AG04450 (cell line): ENCODE measurements at regions not wholly inside any gene's neighbourhood (a gene's known extent, or its start where the extent isn't known, plus 50 kb on each side); places are given as distances from the start of the nearest gene placed in this dataset.

Source experiments
- CTCF ChIA-PET: fragments of 300-600, 350-600 bp; formaldehyde crosslinking; extraction: SDS; loops from one replicate; lab custom pipeline; 2022; ENCODE audit warnings: antibody characterized with exemption, inconsistent platforms; lab: Charles Lee
- POLR2A ChIA-PET: fragments of 350-600 bp; formaldehyde crosslinking; extraction: SDS; loops from one replicate; lab custom pipeline; 2021; ENCODE audit warnings: antibody characterized with exemption, inconsistent platforms; lab: Yijun Ruan, JAX
- DNase-seq: peaks from one replicate; pipeline ENCODE4 v3.0.0-alpha.2; 2011; ENCODE audit warnings: low read depth, low spot score
- H3K27ac ChIP-seq: one replicate; pipeline ENCODE4 v1.5.1; 2012; ENCODE audit warnings: low read depth, low read length, control low read depth
- H3K27me3 ChIP-seq: one replicate; pipeline ENCODE4 v1.6.0; 2012; ENCODE audit warnings: low read length; ENCODE audit not compliant: control insufficient read depth, insufficient read depth
- H3K4me3 ChIP-seq: 2 replicates; pipeline ENCODE4 v1.5.1; 2011; ENCODE audit warnings: mild to moderate bottlenecking, low read depth, low read length, control low read depth
- H3K9me3 ChIP-seq: 2 replicates; pipeline ENCODE4 v1.5.1; 2012; ENCODE audit warnings: low read length; ENCODE audit not compliant: control insufficient read depth, insufficient read depth
- CTCF ChIP-seq: IDR thresholded peaks from 2 replicates; pipeline ENCODE4 v1.5.1; 2011; ENCODE audit warnings: low read depth, low read length, control low read depth, inconsistent platforms

- H3K4me3 ChIP-seq = no peak overlapping the region
- DNase-seq = no peak
- ChIA-PET POLR2A (no interaction called here), CTCF (no interaction called here)
- TF ChIP-seq CTCF = no peak
- no peaks in the 10 kb centered on the region for H3K9me3 ChIP-seq
- H3K27me3 ChIP-seq = no peaks in the 10 kb centered on the region
- no peak overlapping the region for H3K27ac ChIP-seq
Measured at GRCh38 chr10:6953271-6953801, 373.3 kb upstream of the PRKCQ start.

- ChIA-PET CTCF (no interaction called here), POLR2A (no interaction called here)
- no peak for DNase-seq
- Histone ChIP-seq H3K27ac (no peak overlapping the region), H3K4me3 (no peak overlapping the region), H3K27me3 (no peaks in the 10 kb centered on the region), H3K9me3 (no peaks in the 10 kb centered on the region)
- TF ChIP-seq CTCF = no peak
Measured at GRCh38 chr10:6951732-6952131, 371.7 kb upstream of the PRKCQ start.

- no peak overlapping the region for H3K27ac ChIP-seq
- TF ChIP-seq CTCF = no peak
- POLR2A ChIA-PET = no interaction called here
- DNase-seq = no peak
- CTCF ChIA-PET = interaction anchor here (0.6 kb wide), 1 partner anchor 273 kb away, joined by 5 read pairs; no protein-coding TSS in a partner anchor
- H3K27me3 ChIP-seq = no peaks in the 10 kb centered on the region
- no peaks in the 10 kb centered on the region for H3K9me3 ChIP-seq
- H3K4me3 ChIP-seq = no peak overlapping the region
Measured at GRCh38 chr10:6950133-6950532, 370.1 kb upstream of the PRKCQ start.

GRCh38 chr10:6944436-6944835, 364.4 kb upstream of the PRKCQ start:
- Histone ChIP-seq H3K9me3 (no peaks in the 10 kb centered on the region), H3K27ac (no peak overlapping the region), H3K27me3 (no peaks in the 10 kb centered on the region), H3K4me3 (no peak overlapping the region)
- ChIA-PET CTCF (no interaction called here), POLR2A (no interaction called here)
- no peak for TF ChIP-seq CTCF
- no peak for DNase-seq

GRCh38 chr10:6938384-6938783, 358.3 kb upstream of the PRKCQ start:
- TF ChIP-seq CTCF = no peak

More at GRCh38 chr10:6938384-6938783, 358.3 kb upstream of the PRKCQ start:
- CTCF ChIA-PET = no interaction called here
- DNase-seq = no peak
- H3K27me3 ChIP-seq = no peaks in the 10 kb centered on the region
- H3K4me3 ChIP-seq = no peak overlapping the region
- no peak overlapping the region for H3K27ac ChIP-seq
- H3K9me3 ChIP-seq = no peaks in the 10 kb centered on the region
- POLR2A ChIA-PET = no interaction called here
